IMR-90 (cell line): ENCODE measurements at regions not wholly inside any gene's neighbourhood (a gene's known extent, or its start where the extent isn't known, plus 50 kb on each side); places are given as distances from the start of the nearest gene placed in this dataset.

ENCODE experiments used
- ATAC-seq: fragments of 200-7000 bp; cut with Tn5 transposase; 2 replicates; pipeline ENCODE4 v1.9.1; 2020; ENCODE audit warnings: low read depth, mild to moderate bottlenecking, moderate library complexity
- BruUV-seq: library from RNA; stranded (reverse); fragments of 400-500 nt; replicated peaks from 2 replicates; lab custom pipeline; 2021; lab: Mats Ljungman, UMichigan
- CTCF ChIA-PET: fragments of 300-600 bp; formaldehyde crosslinking; extraction: SDS; loops from one replicate; lab custom pipeline; 2021; ENCODE audit warnings: antibody characterized with exemption; lab: Yijun Ruan, JAX
- POLR2A ChIA-PET: fragments of 300-600 bp; sonication (Branson Sonifier 250); formaldehyde crosslinking; loops from one replicate; lab custom pipeline; 2022; ENCODE audit warnings: antibody characterized with exemption; ENCODE audit not compliant: unreplicated experiment; lab: Charles Lee
- DNase-seq: peaks from one replicate; pipeline ENCODE4 v3.0.0; 2013
- H2AFZ ChIP-seq: replicated peaks from 2 replicates; pipeline ENCODE3; 2013; ENCODE audit warnings: low read length, mild to moderate bottlenecking; ENCODE audit not compliant: poor library complexity
- H2AK5ac ChIP-seq: 2 replicates; pipeline ENCODE4 v1.6.1; 2013; ENCODE audit warnings: low read depth, low read length, inconsistent platforms
- H2AK9ac ChIP-seq: replicated peaks from 2 replicates; pipeline ENCODE3; 2013; ENCODE audit warnings: mild to moderate bottlenecking, low read depth, low read length, moderate library complexity; ENCODE audit not compliant: poor library complexity
- H2BK120ac ChIP-seq: 2 replicates; pipeline ENCODE4 v1.6.1; 2013; ENCODE audit warnings: low read depth, low read length, inconsistent platforms
- H2BK15ac ChIP-seq: 3 replicates; pipeline ENCODE4 v1.6.1; 2013; ENCODE audit warnings: low read depth, low read length, inconsistent platforms
- H2BK20ac ChIP-seq: 2 replicates; pipeline ENCODE4 v1.6.1; 2013; ENCODE audit warnings: low read depth, mild to moderate bottlenecking, inconsistent platforms, low read length, moderate library complexity
- H2BK5ac ChIP-seq: 2 replicates; pipeline ENCODE4 v1.6.1; 2013; ENCODE audit warnings: mild to moderate bottlenecking, low read depth, low read length, inconsistent platforms; ENCODE audit not compliant: poor library complexity, severe bottlenecking
- H3K14ac ChIP-seq: replicated peaks from 2 replicates; pipeline ENCODE4 v1.6.1; 2013; ENCODE audit warnings: low read depth, low read length, inconsistent platforms
- H3K18ac ChIP-seq: 2 replicates; pipeline ENCODE4 v1.6.1; 2013; ENCODE audit warnings: low read depth, low read length, control low read depth
- H3K23ac ChIP-seq: 2 replicates; pipeline ENCODE4 v1.6.1; 2013; ENCODE audit warnings: low read depth, low read length, inconsistent platforms
- H3K27ac ChIP-seq: 2 replicates; pipeline ENCODE4 v1.5.1; 2013; ENCODE audit warnings: mild to moderate bottlenecking, control low read depth, low read length; ENCODE audit not compliant: insufficient read depth
- H3K27me3 ChIP-seq: 2 replicates; pipeline ENCODE4 v1.6.1; 2013; ENCODE audit warnings: low read length; ENCODE audit not compliant: control insufficient read depth, insufficient read depth
- H3K36me3 ChIP-seq: 2 replicates; pipeline ENCODE4 v1.6.1; 2013; ENCODE audit warnings: low read length, mixed read lengths; ENCODE audit not compliant: control insufficient read depth, insufficient read depth
- H3K4ac ChIP-seq: 2 replicates; pipeline ENCODE4 v1.6.1; 2013; ENCODE audit warnings: low read depth, low read length, inconsistent platforms
- H3K4me1 ChIP-seq: 2 replicates; pipeline ENCODE4 v1.6.1; 2013; ENCODE audit warnings: low read length, mixed read lengths; ENCODE audit not compliant: control insufficient read depth, insufficient read depth
- H3K4me2 ChIP-seq: 2 replicates; pipeline ENCODE4 v1.6.1; 2013; ENCODE audit warnings: low read depth, mild to moderate bottlenecking, control low read depth, low read length, moderate library complexity
- H3K4me3 ChIP-seq: 2 replicates; pipeline ENCODE4 v1.5.1; 2013; ENCODE audit warnings: low read depth, mild to moderate bottlenecking, control low read depth, low read length, moderate library complexity; ENCODE audit not compliant: insufficient read depth
- H3K56ac ChIP-seq: 2 replicates; pipeline ENCODE4 v1.6.1; 2013; ENCODE audit warnings: low read length, inconsistent platforms; ENCODE audit not compliant: insufficient read depth; ENCODE audit errors: extremely low read depth
- H3K79me1 ChIP-seq, 2 experiments: 2 replicates each; pipeline ENCODE4 v1.6.1; 2013; ENCODE audit warnings: low read length in 2 of 2, inconsistent platforms in 1 of 2, low read depth in 1 of 2
- H3K9ac ChIP-seq: 2 replicates; pipeline ENCODE4 v1.6.1; 2013; ENCODE audit warnings: low read depth, low read length, control low read depth
- H3K9me1 ChIP-seq: 2 replicates; pipeline ENCODE4 v1.6.1; 2013; ENCODE audit warnings: low read length, inconsistent platforms; ENCODE audit not compliant: insufficient read depth
- H3K9me3 ChIP-seq: 2 replicates; pipeline ENCODE4 v1.6.1; 2013; ENCODE audit warnings: low read length; ENCODE audit not compliant: control insufficient read depth, insufficient read depth
- H4K20me1 ChIP-seq: 2 replicates; pipeline ENCODE4 v1.6.1; 2013; ENCODE audit warnings: low read length, inconsistent platforms; ENCODE audit not compliant: insufficient read depth
- H4K5ac ChIP-seq: 2 replicates; pipeline ENCODE4 v1.6.1; 2013; ENCODE audit warnings: mild to moderate bottlenecking, low read depth, low read length, control low read depth
- H4K8ac ChIP-seq, 2 experiments: 2 replicates each; pipeline ENCODE4 v1.6.1; 2013; ENCODE audit warnings: low read depth in 2 of 2, low read length in 2 of 2, control low read depth in 1 of 2, inconsistent platforms in 1 of 2
- H4K91ac ChIP-seq: 2 replicates; pipeline ENCODE4 v1.6.1; 2013; ENCODE audit warnings: low read depth, low read length, inconsistent platforms; ENCODE audit not compliant: insufficient read depth
- BHLHE40 ChIP-seq: fragments of 150-350 bp; IDR thresholded peaks from 2 replicates; pipeline ENCODE4 v1.6.1; 2016; ENCODE audit warnings: mild to moderate bottlenecking, low read depth, low read length
- CEBPB ChIP-seq: IDR thresholded peaks from 2 replicates; pipeline ENCODE4 v1.6.1; 2012; ENCODE audit warnings: low read depth, low read length, improper control_type of control experiment
- CHD1 ChIP-seq: IDR thresholded peaks from 2 replicates; pipeline ENCODE4 v1.6.1; 2012; ENCODE audit warnings: low read depth, low read length, improper control_type of control experiment
- CTCF ChIP-seq: conservative IDR thresholded peaks from 2 replicates; pipeline ENCODE4 v1.5.1; 2012; ENCODE audit warnings: mild to moderate bottlenecking, low read depth, low read length, improper control_type of control experiment
- ELK1 ChIP-seq: fragments of 150-350 bp; IDR thresholded peaks from 2 replicates; pipeline ENCODE4 v1.6.1; 2016; ENCODE audit warnings: low read depth, mild to moderate bottlenecking, low read length, moderate library complexity, borderline replicate concordance
- FOS ChIP-seq: fragments of 150-350 bp; IDR thresholded peaks from 2 replicates; pipeline ENCODE4 v1.6.1; 2016; ENCODE audit warnings: low read depth, low read length
- MAFK ChIP-seq: IDR thresholded peaks from 2 replicates; pipeline ENCODE4 v1.6.1; 2012; ENCODE audit warnings: low read depth, low read length, improper control_type of control experiment
- MAZ ChIP-seq: IDR thresholded peaks from 2 replicates; pipeline ENCODE4 v1.6.1; 2012; ENCODE audit warnings: low read depth, mild to moderate bottlenecking, low read length, improper control_type of control experiment, moderate library complexity, borderline replicate concordance
- MXI1 ChIP-seq: IDR thresholded peaks from 2 replicates; pipeline ENCODE4 v1.6.1; 2012; ENCODE audit warnings: low read depth, mild to moderate bottlenecking, low read length, moderate library complexity, borderline replicate concordance
- NFE2L2 ChIP-seq: fragments of 150-350 bp; IDR thresholded peaks from 2 replicates; pipeline ENCODE4 v1.6.1; 2016; ENCODE audit warnings: low read depth, mild to moderate bottlenecking, low read length
- POLR2A ChIP-seq: IDR thresholded peaks from 2 replicates; pipeline ENCODE4 v1.6.1; 2012; ENCODE audit warnings: mild to moderate bottlenecking, low read depth, low read length
- RAD21 ChIP-seq: IDR thresholded peaks from 2 replicates; pipeline ENCODE4 v1.6.1; 2012; ENCODE audit warnings: low read length, improper control_type of control experiment
- RCOR1 ChIP-seq: IDR thresholded peaks from 2 replicates; pipeline ENCODE4 v1.6.1; 2012; ENCODE audit warnings: mild to moderate bottlenecking, low read length, improper control_type of control experiment; ENCODE audit not compliant: insufficient replicate concordance
- RFX5 ChIP-seq: IDR thresholded peaks from 2 replicates; pipeline ENCODE4 v1.8.0; 2012; ENCODE audit warnings: low read depth, mild to moderate bottlenecking, low read length, moderate library complexity
- SMC3 ChIP-seq: fragments of 150-350 bp; IDR thresholded peaks from 2 replicates; pipeline ENCODE4 v1.6.1; 2016; ENCODE audit warnings: low read depth, mild to moderate bottlenecking, antibody characterized with exemption, low read length, moderate library complexity
- USF2 ChIP-seq: fragments of 150-350 bp; IDR thresholded peaks from 2 replicates; pipeline ENCODE4 v1.6.1; 2017; ENCODE audit warnings: mild to moderate bottlenecking, antibody characterized with exemption, low read length, low read depth
- WGBS, 2 experiments: methylation state at CpG; one replicate each; pipeline versions ENCODE4 v1.1.5 to v1.1.7; 2013; ENCODE audit warnings: missing lambda C conversion rate in 2 of 2; ENCODE audit not compliant: insufficient read length in 1 of 2; ENCODE audit errors: extremely low coverage in 2 of 2; 5-methylcytosine and 5-hydroxymethylcytosine counted together
- dilution Hi-C: fragments of 300-500 bp; cut with HindIII; formaldehyde crosslinking; loops from one replicate; pipeline ENCODE4 v1.14.3; 2018; ENCODE audit warnings: low sequenced_read_pairs; ENCODE audit not compliant: unreplicated experiment
- in situ Hi-C: fragments of 300-500 bp; cut with MboI; formaldehyde crosslinking; loops from 3 replicates; pipeline ENCODE4 v1.14.3; 2019; ENCODE audit warnings: low sequenced_read_pairs, inconsistent platforms, mixed read lengths
- intact Hi-C: fragments of 100-400 bp; cut with micrococcal nuclease; formaldehyde crosslinking; loops from 2 replicates; pipeline ENCODE4 v1.10.0; 2022

- TF ChIP-seq MAZ: no peak
These were observed 157.2 kb upstream of the B3GAT1 start (continued) for GRCh38 chr11:134569195-134569594.

- Histone ChIP-seq H3K9me3 (peaks cover 30% of the 10 kb centered on the region), H3K4ac (no peak overlapping the region), H3K79me1 (no peaks in the 10 kb centered on the region), H4K5ac (no peak overlapping the region), H2AK9ac (no peak overlapping the region), H4K91ac (no peak overlapping the region), H3K27ac (no peak overlapping the region), H3K9ac (no peak overlapping the region), H3K36me3 (no peaks in the 10 kb centered on the region), H3K23ac (no peak overlapping the region), H2AK5ac (no peak overlapping the region), H2BK120ac (no peak overlapping the region), H2BK20ac (no peak overlapping the region), H3K18ac (no peak overlapping the region), H3K4me2 (no peak overlapping the region), H3K4me1 (no peaks in the 10 kb centered on the region), H4K20me1 (no peaks in the 10 kb centered on the region), H4K8ac (no peak overlapping the region), H2AFZ (no peak overlapping the region), H3K14ac (no peak overlapping the region), H3K27me3 (no peaks in the 10 kb centered on the region), H3K56ac (no peak overlapping the region), H2BK5ac (no peak overlapping the region), H3K4me3 (no peak overlapping the region), H2BK15ac (no peak overlapping the region), H3K9me1 (no peaks in the 10 kb centered on the region)
- no TSS peak for BruUV-seq
- ChIA-PET POLR2A (no interaction called here), CTCF (no interaction called here)
- in situ Hi-C loops: no loop called here
- DNase-seq (no peak), ATAC-seq (no peak)
- intact Hi-C loops: no loop called here
- WGBS, 2 experiments: no CpG with 5 or more reads among the region's 4 CpGs
- TF ChIP-seq CTCF (no peak), CHD1 (no peak), FOS (no peak), BHLHE40 (no peak), POLR2A (no peak), NFE2L2 (no peak), CEBPB (no peak), RFX5 (no peak), USF2 (no peak), MAFK (no peak), RCOR1 (no peak), SMC3 (no peak), MXI1 (no peak), RAD21 (no peak), MAZ (no peak), ELK1 (no peak)
- dilution Hi-C loops: no loop called here
These were observed 154.3 kb upstream of the B3GAT1 start for GRCh38 chr11:134566311-134566710.
